ENCODE measurements at regions not wholly inside any gene's neighbourhood (a gene's known extent, or its start where the extent isn't known, plus 50 kb on each side); places are given as distances from the start of the nearest gene placed in this dataset.
"Not testable (repeated sequence)": the region's sequence is repeated elsewhere in the genome, so short reads cannot be mapped to it uniquely, and the experiment has no call there.

DNA sequence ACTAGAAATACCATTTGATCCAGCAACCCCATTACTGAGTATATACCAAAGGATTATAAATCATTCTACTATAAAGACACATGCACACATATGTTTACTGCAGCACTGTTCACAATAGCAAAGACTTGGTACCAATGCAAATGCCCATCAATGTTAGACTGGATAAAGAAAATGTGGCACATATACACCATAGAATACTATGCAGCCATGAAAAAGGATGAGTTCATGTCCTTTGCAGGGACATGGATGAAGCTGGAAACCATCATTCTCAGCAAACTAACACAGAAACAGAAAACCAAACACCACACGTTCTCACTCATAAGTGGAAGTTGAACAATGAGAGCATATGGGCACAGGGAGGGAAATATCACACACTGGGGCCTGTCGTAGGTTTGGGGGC lies 106.0 kb downstream of the SPATA18 start:
- not testable (repeated sequence) for H3K36me3 Mint-ChIP-seq (ENCODE audit: unreplicated experiment); H3K4me3 Mint-ChIP-seq (ENCODE audit: unreplicated experiment); H3K9me3 Mint-ChIP-seq (ENCODE audit: unreplicated experiment); H3K27ac Mint-ChIP-seq (ENCODE audit: unreplicated experiment); DNase-seq (ENCODE audit: extremely low spot score, unreplicated experiment); H3K4me1 Mint-ChIP-seq (ENCODE audit: unreplicated experiment)
- peaks cover 18% of the 10 kb centered on the region for H3K27me3 Mint-ChIP-seq (ENCODE audit: unreplicated experiment)

DNA sequence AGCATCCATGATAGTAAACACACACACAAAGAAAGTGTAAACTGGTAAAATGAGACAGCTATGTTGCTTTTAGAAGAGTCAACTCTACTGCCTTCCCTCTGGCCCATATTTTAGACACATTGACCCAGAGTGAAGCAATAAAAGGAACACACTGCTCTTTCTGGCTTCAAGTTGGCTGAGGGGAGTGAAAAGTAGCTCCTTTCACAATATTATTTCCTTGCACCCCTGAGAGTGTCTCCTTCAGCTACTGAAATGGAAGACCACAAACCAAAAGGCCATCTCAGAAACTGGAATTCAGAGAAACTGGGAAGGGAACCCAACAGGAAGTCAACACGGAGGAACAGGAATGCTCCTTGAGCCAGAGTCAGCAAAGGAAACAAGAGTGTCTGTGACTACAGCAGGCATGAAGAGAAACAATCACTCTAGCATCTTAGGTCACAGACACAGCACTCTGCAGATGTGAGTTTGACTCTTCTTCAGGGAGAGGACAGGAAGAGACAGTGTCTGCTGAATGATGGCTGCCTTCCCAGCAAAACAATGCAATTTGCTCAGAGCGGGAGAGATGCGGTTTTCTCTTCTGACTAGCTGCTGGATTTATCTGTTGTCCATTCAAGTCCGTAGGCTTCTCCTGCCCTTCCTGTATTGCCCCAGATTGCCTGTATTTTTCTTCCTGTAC lies 106.7 kb downstream of the SPATA18 start:
- no peak for DNase-seq (ENCODE audit: extremely low spot score, unreplicated experiment)
- no peak overlapping the region for H3K4me3 Mint-ChIP-seq (ENCODE audit: unreplicated experiment)
- peaks cover 16% of the 10 kb centered on the region for H3K27me3 Mint-ChIP-seq (ENCODE audit: unreplicated experiment)
- H3K36me3 Mint-ChIP-seq (ENCODE audit: unreplicated experiment): no peaks in the 10 kb centered on the region
- no peaks in the 10 kb centered on the region for H3K4me1 Mint-ChIP-seq (ENCODE audit: unreplicated experiment)
- peaks cover 5% of the 10 kb centered on the region for H3K9me3 Mint-ChIP-seq (ENCODE audit: unreplicated experiment)
- no peak overlapping the region for H3K27ac Mint-ChIP-seq (ENCODE audit: unreplicated experiment)
- TF ChIP-seq, protein P1, sequence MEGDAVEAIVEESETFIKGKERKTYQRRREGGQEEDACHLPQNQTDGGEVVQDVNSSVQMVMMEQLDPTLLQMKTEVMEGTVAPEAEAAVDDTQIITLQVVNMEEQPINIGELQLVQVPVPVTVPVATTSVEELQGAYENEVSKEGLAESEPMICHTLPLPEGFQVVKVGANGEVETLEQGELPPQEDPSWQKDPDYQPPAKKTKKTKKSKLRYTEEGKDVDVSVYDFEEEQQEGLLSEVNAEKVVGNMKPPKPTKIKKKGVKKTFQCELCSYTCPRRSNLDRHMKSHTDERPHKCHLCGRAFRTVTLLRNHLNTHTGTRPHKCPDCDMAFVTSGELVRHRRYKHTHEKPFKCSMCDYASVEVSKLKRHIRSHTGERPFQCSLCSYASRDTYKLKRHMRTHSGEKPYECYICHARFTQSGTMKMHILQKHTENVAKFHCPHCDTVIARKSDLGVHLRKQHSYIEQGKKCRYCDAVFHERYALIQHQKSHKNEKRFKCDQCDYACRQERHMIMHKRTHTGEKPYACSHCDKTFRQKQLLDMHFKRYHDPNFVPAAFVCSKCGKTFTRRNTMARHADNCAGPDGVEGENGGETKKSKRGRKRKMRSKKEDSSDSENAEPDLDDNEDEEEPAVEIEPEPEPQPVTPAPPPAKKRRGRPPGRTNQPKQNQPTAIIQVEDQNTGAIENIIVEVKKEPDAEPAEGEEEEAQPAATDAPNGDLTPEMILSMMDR (IDR thresholded peaks at IDR 0.05): no peak

DNA sequence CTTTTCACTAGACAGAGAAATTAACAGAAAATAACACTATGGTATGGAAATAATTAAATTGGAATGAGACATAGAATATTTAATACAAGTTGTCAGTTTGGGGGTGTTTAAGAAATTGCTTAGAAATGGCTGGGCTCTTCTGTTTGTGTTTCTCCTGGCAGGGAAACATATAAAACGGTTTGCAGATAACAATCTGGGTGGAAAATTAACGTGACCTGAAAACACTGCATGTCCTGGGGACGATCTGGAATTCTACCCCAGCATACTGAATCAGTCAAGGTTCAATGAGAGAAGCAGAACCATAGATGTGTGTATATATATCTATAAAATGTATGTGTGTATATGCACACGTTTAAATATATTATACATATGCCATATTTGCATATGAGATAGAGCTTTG lies 109.8 kb downstream of the SPATA18 start:
- no peak overlapping the region for H3K27ac Mint-ChIP-seq (ENCODE audit: unreplicated experiment)
- no peak for DNase-seq (ENCODE audit: extremely low spot score, unreplicated experiment)
- H3K27me3 Mint-ChIP-seq (ENCODE audit: unreplicated experiment): peaks cover 9% of the 10 kb centered on the region
- no peak overlapping the region for H3K4me3 Mint-ChIP-seq (ENCODE audit: unreplicated experiment)
- TF ChIP-seq, protein P1 (IDR thresholded peaks at IDR 0.05): no peak
- no peaks in the 10 kb centered on the region for H3K36me3 Mint-ChIP-seq (ENCODE audit: unreplicated experiment)
- H3K9me3 Mint-ChIP-seq (ENCODE audit: unreplicated experiment): no peaks in the 10 kb centered on the region
- no peaks in the 10 kb centered on the region for H3K4me1 Mint-ChIP-seq (ENCODE audit: unreplicated experiment)

DNA sequence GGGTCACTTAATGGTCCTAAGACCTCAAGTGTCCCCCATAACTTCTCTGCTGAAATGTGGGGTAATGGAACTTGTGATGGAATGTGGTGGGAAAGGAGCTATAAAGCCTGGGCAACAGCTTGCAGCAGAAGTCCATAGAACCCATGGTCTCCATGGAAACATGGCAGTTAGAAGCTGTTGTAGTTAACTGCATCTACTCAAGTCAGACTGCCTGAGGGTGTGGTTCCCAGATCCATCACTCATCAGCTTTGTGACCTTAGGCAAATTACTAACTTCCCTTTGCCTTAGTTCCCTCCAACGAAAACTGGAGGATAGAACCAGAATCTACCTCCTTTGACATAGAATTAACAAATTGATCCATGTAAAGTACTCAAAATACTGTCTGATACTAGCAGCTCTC lies 113.0 kb downstream of the SPATA18 start:
- Mint-ChIP-seq H3K36me3 (ENCODE audit: unreplicated experiment) (no peaks in the 10 kb centered on the region), H3K27ac (ENCODE audit: unreplicated experiment) (no peak overlapping the region), H3K4me1 (ENCODE audit: unreplicated experiment) (no peaks in the 10 kb centered on the region), H3K27me3 (ENCODE audit: unreplicated experiment) (peaks cover 9% of the 10 kb centered on the region), H3K9me3 (ENCODE audit: unreplicated experiment) (no peaks in the 10 kb centered on the region), H3K4me3 (ENCODE audit: unreplicated experiment) (no peak overlapping the region)
- DNase-seq (ENCODE audit: extremely low spot score, unreplicated experiment): no peak
- TF ChIP-seq, protein P1 (IDR thresholded peaks at IDR 0.05): no peak

DNA sequence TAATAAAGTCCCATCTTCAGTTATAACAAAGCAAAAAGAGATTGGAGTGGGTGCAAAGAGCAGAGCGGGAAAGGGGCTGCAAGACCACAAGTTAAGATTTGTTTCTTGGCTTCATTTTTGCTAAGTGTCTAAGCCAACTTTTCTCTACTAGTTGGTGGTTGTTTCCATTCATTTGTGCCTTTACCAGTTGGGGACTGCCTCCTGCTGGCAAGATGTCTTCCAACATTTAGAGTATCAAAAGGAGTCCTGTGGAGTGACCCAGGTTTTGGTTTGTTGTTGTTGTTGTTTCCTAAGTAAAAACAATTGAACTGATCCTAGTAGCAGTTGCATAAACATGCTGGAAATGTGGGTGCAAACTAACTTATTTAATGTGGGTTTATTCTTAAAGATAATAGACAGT lies 121.1 kb downstream of the SPATA18 start:
- TF ChIP-seq, protein P1 (IDR thresholded peaks at IDR 0.05): peak; percentile 12
- Mint-ChIP-seq H3K4me1 (ENCODE audit: unreplicated experiment) (peaks cover 6% of the 10 kb centered on the region), H3K27me3 (ENCODE audit: unreplicated experiment) (peaks cover 7% of the 10 kb centered on the region), H3K27ac (ENCODE audit: unreplicated experiment) (no peak overlapping the region), H3K9me3 (ENCODE audit: unreplicated experiment) (no peaks in the 10 kb centered on the region), H3K36me3 (ENCODE audit: unreplicated experiment) (no peaks in the 10 kb centered on the region), H3K4me3 (ENCODE audit: unreplicated experiment) (no peak overlapping the region)
- no peak for DNase-seq (ENCODE audit: extremely low spot score, unreplicated experiment)
